Activated CD4-positive, alpha-beta T cell treated with anti-CD3 and anti-CD28 coated beads for 1 hour (primary cell): ENCODE measurements at regions not wholly inside any gene's neighbourhood (a gene's known extent, or its start where the extent isn't known, plus 50 kb on each side); places are given as distances from the start of the nearest gene placed in this dataset.

Source experiments
- DNase-seq: peaks from one replicate; pipeline ENCODE4 v3.0.0-alpha.2; 2020

DNA sequence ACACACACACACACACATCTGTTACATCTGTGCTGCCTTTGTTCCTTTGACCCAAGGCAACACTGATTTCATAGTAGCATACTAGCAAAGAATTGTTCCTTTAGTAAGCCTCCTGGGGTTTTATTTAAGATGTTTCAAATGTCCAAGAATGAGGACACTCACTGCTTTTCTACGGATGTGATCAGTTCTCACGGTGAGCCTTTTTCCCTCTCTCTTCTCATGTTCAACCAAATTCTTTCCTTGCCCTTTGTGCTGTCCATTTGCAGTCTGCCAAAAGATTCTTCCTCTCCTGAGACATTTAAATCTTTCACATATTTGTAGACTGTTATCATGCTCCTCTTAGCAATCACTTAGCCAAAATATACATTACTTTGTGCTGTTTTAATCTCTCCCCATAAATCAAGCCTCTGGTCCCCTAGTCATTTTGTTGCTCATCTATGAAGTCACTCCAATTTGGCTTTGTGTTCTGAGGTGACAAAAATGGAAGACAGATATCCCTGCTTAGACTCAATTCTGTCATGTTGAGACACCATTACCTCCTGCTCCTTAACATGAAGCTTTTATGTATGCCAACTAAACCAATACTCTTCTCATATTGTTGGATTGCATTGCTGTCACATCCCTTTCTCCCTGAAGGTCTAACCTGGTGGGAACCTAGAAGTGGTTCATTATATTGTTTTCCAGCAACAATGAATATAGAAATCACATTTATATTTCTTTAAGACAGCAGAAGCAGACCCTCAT lies 1605.3 kb upstream of the ACVR2A start:
- no peak for DNase-seq

DNA sequence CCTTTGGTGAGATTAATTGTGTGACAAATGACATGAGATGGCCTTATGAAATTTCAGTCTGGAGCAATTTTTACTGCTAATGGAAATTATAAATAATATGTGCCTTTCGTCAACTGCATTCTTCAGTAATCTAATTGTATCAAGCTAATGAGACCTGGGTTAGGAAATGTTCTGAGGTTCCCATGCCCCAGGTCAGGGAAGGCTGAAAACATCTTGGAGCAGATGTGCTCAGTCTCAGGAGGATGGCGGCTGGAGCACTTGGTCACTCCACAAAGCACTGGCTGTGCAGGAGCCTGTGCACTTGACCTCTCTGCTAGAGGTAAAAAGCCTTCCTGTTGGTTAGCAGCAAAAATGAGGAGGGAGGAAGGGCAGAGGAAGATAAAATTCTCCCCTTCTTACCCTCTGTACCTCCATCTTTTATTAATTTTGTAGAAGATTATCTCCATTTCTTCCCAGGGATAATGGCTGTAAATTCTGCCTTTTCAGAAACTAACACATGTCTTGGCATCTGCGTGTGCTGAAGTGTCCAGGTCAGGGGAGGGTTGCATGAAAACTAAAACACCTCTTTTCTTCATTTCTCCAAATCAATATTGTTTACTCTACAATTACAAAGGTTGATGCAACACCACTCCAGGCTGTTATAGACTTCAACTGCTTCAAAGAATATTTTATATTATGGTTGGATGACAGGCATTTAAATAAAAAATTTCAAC lies 1606.4 kb upstream of the ACVR2A start:
- no peak for DNase-seq

DNA sequence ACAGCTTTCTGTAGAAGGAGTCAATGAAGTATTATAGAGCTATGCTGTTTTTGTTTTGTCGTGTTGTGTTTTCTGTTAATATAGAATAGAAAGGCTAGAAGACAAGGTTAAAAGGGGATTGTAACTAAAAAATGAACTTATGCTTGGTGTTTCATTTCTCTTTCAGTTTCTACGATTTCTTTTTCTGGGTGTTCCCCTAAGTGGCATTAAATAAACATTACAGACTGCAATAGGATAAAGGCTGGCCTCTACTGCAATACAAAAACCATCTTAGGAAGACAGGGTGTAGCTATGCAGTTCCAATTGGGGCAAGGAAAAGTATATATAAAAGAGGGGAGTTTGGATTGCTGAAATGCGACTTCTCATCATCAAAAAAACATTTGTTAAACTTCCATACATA lies 1609.7 kb upstream of the ACVR2A start:
- DNase-seq = no peak

DNA sequence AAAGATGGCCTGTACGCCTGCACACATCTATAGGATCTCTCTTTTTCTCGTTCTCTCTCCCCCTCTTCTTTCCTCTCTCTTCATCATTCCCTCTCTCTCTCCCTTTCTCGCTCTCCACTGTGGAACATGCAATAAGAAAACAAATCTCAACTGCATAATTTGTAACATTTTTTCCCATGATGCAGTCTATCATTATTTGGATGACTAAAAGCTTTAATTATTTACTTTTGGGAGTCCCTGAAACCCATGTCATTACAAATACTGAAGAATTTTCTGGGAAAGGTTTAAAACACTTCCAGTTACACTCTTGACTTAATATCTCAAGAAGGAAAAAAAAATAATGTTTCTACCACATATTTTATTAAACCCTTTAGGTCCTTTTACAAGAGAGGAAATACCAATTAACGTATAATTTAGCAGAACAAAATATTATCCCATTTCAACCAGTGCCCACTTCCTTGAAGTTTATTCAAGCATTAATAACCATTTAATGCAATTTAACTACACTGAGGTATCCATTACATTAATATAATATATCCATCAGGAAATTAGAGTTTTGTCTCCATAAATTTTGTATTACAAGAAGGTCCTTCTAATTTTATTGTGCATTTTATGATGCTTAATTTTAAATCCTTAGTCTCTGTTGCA lies 1615.2 kb upstream of the ACVR2A start:
- DNase-seq = no peak

DNA sequence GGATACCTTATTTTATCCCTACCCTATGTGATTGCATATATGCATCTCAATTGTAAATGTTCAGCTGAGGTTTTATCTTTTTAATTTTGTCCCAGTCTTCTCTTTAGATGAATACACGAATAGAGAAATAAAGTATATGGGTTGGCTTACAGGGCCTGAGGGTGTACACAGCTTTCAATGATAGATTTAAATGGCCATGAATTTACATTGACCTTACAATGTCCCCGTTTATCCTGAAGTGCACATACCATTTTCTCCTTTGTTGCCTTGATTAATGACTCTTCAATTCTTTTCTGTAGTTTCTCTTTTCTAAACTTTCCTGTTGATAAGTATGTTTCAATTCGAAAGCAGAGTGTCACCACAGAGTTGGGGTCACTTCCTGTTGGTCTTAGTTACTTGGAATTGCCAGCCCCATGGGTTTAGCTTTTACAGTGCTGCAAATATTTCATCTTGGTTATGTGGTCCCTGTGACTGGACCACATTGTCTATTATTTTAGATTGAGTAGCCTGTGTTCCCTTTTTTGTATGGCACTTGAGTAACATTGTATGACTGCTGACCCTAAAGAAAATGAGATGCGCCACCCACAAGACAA lies 1616.3 kb upstream of the ACVR2A start:
- no peak for DNase-seq

DNA sequence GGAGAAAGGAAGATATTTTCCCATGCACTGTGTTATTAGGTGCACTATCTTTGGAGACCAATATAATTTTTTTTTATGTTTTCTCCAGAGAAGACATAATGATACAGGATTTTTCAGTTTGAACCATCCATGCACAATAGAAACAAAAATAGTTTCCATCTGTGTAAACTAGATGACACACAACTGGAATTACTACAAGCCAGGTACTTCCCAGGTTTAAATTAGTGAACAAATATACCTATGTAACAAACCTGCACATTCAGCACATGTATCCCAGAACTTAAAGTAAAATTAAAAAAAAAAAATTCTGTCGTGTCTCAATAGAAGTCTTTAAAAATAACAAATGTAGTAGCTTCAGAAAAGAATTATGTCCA lies 1616.8 kb upstream of the ACVR2A start:
- DNase-seq = no peak

DNA sequence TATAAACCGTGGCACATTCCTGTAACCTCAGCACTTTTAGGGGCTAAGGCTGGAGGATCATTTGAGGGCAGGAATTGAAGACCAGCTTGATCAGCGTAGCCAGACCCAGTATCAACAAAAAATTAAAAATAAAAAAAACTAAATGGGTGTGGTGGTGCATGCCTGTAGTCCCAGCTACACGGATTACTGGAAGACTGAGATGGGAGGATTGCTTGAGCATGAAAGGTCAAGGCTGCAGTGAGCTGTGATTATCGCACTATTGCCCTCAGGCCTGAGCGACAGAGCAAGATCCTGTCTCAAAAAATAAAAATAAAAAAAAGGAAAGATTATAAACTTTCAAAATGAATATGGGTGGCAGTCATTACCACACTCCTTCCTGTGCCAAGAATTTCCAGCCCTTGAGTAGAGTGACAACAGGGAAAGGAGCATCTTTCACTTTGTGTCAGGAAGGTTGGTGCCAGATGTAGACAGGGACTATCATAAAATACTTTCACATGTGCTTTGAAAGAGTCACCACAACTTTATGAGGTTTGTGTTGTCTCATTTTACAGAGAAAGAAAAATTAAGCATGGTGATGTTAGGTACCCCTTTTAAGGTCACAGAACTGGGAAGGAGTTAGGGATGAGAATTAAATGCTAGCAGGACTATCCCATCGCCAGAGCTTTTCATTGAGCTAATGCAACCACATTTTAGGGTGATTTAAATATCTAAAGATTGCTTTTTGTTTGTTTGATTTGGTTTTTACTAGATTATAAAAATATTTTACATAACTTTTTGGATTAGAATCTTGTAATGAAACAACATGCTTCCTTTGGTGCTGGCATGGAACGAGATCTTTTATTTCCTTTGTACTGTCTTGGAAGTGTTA lies 1617.4 kb upstream of the ACVR2A start:
- no peak for DNase-seq

DNA sequence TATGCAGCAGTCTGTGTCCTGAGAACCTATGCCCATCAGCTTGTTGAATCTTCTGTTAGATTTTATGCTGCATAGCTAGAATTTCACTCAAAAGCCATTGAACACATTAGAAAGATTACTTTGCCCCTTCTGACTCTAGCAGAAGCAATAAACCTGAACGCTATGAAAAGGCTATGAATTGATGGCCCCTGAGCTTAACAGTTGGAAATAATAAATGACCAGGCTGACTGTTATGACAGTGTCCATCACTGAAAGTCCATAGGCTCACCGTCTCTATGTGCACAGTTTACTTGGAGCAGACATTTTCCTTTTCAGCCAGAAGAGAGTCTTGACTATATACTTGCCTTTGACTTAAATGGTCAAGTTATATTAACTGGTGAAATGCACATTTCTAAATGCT lies 1618.8 kb upstream of the ACVR2A start:
- DNase-seq = no peak

DNA sequence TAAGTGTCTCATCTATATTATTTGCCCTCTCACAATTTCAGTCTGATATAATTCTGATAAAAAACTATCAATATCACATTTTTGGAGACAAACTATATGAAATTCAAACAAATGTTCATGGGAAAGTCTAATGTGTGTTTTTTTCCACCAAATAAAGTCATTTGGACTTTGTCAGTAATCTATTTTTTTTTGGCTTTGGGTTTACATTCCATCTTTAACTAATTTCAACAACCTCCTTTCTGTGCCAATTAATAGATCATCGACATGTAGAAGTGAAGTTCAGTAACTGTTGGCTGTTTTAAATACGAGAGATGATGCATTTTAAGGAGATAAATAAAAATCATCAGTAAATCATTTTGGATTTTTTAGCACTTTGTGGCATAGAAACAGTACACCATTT lies 1623.0 kb upstream of the ACVR2A start:
- no peak for DNase-seq

DNA sequence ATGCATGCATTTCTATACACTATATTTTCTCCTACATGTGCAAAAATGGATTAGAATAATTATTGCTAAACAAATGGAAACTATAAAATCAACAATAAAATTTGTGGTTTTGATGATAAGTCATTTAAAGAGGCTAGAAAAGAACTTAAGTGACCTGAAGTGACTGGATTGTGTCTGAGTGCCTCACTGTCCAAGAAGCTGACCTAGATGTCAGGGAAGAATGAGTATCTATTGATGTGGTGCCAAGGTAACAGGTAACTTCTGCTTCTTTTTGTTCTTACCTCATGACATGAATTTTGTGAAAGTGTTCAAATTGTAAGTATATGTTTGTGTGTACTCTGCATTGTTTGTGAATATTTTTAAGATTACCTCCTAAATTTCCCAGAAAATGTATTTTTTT lies 1623.9 kb upstream of the ACVR2A start:
- DNase-seq = no peak

DNA sequence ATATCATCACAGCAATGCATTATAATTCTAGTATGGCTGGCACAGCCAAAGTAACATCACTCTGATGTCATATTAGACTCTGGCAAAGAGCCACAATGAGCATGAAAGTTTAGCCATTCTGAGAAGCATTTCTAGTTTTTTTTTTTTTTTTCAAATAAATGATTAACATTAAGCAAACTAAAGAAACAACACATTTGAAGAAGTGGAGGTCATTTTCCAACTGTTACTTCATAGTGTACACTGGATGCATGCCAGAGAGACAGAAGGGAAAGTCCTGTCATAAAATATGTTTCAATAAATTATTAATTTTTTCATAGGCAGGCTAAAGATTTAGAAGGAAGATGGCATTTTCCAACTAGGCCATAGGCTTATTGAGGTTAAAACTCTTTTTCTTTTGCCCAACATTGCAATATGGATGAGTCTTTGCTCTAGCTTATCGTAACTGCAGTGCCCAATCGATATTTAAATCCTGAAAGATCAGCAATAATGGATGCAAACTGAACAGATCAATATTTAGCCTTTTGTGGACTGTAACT lies 1630.4 kb upstream of the ACVR2A start:
- no peak for DNase-seq

DNA sequence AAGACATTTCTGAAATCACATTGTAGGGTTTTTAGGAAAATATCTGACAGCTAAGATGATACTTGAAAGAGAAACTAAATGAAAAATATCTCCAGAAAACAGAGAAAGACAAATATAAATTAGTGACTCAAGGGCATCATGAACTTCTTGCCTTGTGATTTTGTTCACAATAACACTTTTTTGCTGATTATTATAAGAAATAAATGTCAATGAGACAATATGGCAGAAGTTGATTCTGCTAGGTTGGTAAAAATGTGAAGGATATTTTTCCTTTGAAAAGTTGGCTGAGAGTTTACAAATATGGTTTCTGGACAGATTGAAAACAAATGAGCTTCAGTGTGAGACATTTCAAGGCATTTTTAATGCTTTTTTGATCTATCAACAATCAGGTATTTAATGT lies 1631.2 kb upstream of the ACVR2A start:
- no peak for DNase-seq

DNA sequence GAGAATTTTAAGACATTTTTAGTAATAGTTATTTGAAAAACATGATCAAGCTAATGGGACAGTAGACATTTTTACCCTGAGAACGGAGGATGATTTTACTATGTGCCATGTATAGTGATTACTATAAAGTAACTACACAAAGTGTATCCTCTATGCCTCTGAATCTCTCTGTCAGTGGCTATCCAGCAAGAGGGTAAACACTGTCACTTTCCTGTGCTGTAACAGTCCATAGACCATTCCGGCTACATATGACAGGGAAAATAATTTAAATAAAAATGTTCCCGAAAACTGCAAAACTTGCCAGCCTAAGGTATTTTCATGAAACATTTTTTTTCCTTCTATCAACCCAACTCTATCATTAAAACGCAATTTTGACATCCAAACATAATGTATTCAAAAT lies 1632.2 kb upstream of the ACVR2A start:
- no peak for DNase-seq

DNA sequence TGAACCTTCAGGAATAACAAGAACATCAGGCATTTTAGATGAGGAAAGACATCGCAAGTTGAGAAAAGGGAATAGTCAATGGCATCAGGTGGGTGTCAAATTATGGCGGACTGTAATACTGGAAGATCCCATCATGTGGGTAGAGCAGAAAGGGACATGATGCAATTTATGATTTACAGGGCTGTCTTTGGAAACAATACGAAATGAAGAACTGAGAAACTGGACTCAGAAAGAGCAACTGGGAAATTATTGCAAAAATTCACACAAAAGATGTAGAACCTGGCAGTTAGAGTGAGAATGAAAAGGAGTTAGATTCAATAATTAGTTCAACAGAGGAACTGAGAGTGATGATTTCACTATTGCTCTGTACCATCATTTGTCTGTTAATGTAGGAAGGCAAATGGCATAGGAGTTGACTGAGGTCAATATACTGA lies 1635.0 kb upstream of the ACVR2A start:
- no peak for DNase-seq

DNA sequence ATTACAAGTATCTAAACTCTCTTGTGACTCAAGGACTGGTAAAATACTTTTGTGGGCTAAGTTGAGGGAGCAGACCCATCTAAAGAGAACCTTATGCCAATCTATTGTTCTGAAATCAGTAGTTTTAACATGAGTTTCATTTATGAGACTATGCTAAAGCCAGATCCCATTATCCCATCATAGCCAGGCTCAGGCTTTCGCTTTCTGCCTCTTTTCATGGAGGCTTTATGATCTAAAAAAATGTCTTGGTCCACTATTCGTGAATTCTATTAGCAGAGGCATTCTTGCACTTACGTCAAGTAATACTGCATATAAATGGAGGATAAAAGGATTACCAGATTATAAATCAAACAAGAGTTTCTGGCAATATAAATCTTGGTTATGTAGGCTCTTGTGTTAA lies 1636.9 kb upstream of the ACVR2A start:
- no peak for DNase-seq

DNA sequence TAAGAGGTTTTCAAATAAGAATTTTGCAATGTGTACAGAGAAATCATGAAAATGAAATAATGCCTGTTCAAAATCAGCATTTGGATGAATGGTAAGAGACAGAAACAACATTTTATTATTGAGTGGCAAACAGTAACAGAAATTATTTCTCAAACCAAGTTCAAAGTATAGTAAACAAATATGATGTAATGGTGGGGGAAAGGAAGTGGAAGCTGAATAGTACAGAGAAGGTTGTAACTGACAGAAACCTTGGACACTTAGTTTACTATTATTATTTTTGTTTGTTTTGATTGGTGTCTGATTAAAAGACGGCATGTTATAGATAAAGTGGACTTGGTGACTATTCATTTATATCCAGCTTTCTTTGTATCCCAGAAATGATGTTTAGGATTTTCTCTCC lies 1637.4 kb upstream of the ACVR2A start:
- no peak for DNase-seq

DNA sequence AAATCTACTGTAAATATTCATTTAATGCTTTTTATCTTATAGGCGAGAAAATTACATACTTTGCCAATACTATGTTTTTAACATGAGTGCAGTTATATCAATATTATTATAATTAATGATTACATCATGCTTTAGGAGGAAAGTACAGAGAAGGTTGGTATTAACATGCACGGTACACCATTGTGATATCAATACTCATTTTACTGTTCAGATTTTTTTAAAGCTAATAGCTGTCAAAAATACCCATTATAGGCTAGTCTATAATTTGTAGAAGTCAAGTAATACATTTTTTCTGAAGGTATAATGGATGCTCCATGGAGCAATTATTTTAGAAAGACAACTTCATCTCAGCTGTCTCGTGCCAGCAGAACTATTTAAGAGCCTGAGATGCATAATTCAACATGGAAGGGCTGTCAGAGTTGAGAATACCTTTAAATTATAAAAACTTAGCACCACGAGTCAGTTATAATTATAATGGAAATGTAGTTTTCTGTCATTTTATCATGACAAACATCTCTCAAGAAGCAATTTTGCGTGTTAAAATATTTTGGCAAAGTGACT lies 1641.7 kb upstream of the ACVR2A start:
- DNase-seq = no peak

DNA sequence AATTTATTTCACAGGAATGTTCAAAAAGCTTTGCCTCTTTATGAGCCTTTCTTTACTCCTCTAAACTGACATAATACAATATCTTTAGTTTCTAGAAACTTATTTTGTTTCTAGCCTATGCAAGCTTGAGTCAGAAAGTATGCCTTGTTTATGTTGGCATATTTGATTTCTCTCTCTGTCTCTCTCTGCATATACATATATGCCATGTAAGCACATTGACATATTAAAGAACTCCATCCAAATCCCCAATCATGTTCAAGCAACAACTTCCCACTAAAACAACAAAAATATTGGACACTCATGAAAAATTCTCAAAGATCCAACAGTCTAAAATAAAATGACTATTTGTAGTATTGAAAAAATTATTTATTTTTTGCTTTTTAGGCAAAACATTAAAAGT lies 1651.2 kb upstream of the ACVR2A start:
- no peak for DNase-seq

DNA sequence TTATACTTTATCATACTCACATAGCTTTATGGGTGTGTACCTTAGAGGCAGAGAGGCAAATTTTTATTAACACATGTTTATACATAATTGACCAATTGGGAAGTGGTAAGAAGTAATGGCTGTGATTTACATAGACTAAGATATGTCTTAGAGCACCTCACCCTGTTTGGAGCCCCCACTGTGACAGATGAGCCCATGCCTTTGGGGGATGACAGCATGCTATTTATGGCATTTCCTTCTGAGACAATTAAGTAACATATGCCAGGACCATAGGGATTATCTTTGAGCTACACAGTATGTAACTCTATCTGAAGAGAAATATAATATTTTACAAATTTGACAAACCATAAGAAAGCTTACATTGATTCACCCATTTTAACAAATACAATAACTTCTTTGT lies 1655.3 kb upstream of the ACVR2A start:
- DNase-seq = no peak

DNA sequence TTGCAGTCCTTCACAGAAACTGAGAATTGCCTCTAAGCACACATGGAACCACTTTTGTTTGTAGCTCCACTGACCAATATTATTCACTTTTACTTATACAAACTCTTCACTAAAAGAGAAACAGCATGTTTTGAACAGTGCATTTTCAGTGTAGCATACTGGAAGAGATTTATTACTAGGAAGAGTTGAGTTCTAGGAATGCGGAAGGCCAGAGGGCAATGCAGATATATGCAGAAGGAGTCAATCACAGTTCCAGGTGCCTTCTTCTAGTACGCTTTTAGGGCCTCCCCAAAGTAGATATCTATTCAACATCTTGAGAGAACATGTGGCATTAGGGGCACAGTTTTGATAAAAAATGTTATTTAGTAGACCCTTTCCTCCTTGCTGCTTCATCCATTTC lies 1654.0 kb upstream of the ZEB2 start:
- DNase-seq = no peak

DNA sequence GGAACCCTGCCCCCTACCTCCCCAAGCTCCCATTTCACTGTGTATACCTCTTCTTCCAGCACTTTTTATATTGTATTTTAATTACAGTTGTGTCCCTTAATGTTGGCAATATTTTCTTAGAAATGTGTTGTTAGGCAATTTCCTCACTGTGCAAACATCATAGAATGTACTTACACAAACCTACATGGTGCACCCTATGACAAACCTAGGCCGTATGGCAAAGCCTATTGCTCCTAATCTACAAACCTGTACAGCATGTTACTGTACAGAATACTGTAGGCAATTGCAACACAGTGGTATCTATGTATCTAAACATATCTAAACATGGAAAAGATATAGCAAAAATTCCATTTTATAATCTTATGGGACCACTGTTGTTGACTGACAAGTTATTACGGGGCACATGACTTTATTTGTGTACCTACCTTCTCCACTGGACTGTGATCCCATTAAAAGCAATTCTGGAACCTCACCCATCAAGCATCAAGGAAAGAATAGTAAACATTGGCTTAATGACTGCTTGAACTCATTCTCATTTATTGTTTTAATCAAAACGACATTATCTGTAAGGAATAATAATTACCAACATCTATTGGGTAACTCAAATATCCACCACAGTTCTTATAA lies 1641.5 kb upstream of the ZEB2 start:
- no peak for DNase-seq
